T47D (cell line): ENCODE measurements at regions not wholly inside any gene's neighbourhood (a gene's known extent, or its start where the extent isn't known, plus 50 kb on each side); places are given as distances from the start of the nearest gene placed in this dataset.

ENCODE experiments used
- DNase-seq, 2 experiments: peaks; one replicate each; pipeline versions ENCODE4 v3.0.0 to v3.0.0-alpha.2; 2011 to 2012; ENCODE audit warnings: low read depth in 1 of 2, low spot score in 1 of 2
- JUND ChIP-seq: IDR thresholded peaks from 2 replicates; pipeline ENCODE4 v1.6.1; 2012; ENCODE audit warnings: low read depth
- in situ Hi-C: cut with HindIII; loops from 2 replicates; pipeline ENCODE4 v1.10.0; 2016; ENCODE audit warnings: low sequenced_read_pairs, low pct_unique_long_range_greater_than_20kb

DNA sequence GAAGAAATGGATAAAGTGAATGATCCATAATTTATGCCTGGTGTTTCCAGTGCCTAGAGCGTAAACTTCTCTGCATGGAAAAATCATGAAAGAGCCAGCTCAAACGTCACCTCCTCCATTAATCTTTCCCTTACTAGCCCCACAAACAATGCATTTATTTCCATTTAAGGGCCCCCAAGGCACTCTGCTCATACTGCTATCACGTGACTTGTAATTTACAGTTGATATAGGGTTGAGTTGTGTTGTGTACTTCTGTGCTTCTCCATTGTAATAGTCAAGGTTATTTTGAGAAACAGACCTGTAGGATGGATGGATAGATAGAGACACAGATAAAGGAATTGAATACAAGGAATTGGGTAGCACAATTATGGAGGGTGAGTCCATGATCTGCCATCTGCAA is 1034.7 kb upstream of the GHITM start:
- in situ Hi-C loops: no loop called here
- no peak for DNase-seq
- TF ChIP-seq JUND: no peak

GRCh38 chr10:83108565-83109333 is 1030.6 kb upstream of the GHITM start:
- no peak for DNase-seq
- in situ Hi-C loops: no loop called here
- no peak for TF ChIP-seq JUND

DNA sequence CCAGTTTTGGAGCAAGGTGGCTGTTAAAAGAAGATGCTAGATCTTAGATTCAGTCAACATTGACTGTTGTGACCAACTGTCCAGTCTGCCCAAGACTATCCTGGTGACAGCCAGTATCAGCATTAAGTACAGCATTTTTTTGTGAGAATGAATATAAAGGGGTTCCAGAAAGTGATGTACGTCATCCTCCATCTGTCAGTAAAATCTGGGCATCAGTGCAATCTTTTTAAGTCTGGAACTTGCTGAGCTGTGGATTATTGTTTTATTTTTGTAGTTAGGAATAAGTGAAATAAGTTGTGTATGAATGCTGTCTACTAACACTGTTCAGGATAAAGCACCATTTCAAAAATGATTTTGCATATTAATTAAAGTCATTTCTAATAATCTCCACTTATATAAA is 1020.0 kb upstream of the GHITM start:
- TF ChIP-seq JUND: no peak
- in situ Hi-C loops: no loop called here
- DNase-seq: no peak

DNA sequence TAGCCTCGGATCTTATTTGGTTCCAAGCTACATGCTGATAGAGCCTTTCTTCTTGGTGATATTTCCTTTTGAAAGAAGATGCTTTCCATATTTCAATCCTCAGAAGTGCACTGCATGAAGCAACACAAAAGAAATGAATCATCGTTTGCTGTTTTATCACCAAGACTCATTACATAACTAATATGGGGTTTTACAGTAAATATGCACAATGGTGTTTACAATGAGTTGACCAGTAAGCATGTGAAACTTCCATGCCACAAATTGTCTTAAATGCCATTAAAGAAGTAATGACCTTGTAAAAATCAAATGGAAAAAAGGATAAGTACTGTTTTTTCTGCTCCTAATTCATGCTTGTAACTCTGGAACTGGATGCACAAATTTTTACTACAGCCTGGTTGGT is 1017.0 kb upstream of the GHITM start:
- in situ Hi-C loops: no loop called here
- no peak for DNase-seq
- TF ChIP-seq JUND: no peak

GRCh38 chr10:83127942-83128575 is 1011.2 kb upstream of the GHITM start:
- no peak for DNase-seq
- in situ Hi-C loops: no loop called here
- no peak for TF ChIP-seq JUND

GRCh38 chr10:83140811-83141210 is 998.5 kb upstream of the GHITM start:
- TF ChIP-seq JUND: no peak
- no peak for DNase-seq
- in situ Hi-C loops: no loop called here

- in situ Hi-C loops: no loop called here
- no peak for DNase-seq
- TF ChIP-seq JUND: no peak
These were observed 997.2 kb upstream of the GHITM start for GRCh38 chr10:83142074-83142563.

DNA sequence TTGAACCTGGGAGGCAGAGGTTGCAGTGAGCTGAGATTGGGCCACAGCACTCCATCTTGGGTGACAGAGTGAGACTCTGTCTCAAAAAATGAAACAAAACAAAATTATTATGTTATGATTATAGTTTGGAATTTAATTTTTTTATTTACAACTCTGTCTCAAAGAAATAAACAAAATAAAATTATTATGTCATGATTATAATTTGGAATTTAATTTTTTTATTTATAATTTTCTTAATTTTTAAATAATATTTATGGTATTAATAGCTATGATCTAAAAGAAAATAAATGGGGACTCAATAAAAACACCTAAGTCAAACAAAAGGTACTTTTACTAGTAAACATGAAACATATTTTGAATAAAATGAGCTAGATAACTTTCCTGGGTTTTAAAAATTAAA is 994.8 kb upstream of the GHITM start:
- in situ Hi-C loops: no loop called here
- TF ChIP-seq JUND: no peak
- DNase-seq: no peak

DNA sequence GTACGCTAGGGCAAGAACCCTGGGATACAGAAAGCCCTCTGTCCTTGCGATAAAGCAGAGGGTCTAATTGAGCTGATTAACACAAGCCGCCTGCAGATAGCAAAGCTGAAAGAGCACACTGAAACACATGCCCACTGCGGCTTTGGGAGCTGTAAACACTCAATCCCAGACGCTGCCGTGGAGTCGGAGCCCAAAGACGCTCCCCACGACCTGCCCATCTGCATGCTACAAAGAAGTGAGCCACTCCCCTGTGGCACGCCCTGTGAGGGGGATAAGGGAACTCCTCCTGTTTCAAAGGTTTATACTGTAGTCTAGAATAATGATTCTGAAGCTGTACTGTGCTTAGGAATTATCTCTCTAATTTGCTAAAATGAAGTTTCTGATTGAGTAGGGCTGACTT is 985.6 kb upstream of the GHITM start:
- DNase-seq: no peak
- in situ Hi-C loops: no loop called here
- TF ChIP-seq JUND: no peak

GRCh38 chr10:83164156-83164555 is 975.2 kb upstream of the GHITM start:
- in situ Hi-C loops: no loop called here
- no peak for TF ChIP-seq JUND

DNA sequence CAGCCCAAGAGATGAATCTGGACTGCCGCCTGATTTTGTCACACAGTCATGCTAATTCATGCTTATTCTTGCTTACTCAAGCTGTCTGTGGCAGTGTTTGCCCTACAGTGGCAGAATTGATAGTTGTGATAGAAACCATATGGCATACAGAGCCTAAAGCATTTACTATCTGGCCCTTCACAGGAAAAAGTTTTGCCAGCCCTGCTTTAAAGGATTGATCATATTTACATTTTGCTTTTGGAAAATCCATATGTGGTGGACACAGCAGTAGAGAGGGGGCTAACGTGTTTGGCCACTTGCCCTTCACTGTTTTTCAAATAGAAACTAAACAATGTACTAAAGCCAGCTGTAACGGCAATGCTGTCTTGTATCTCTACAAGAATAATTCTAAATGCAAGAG is 974.0 kb upstream of the GHITM start:
- in situ Hi-C loops: no loop called here
- TF ChIP-seq JUND: no peak
- DNase-seq: no peak

More at GRCh38 chr10:83164156-83164555, 975.2 kb upstream of the GHITM start:
- no peak for DNase-seq

DNA sequence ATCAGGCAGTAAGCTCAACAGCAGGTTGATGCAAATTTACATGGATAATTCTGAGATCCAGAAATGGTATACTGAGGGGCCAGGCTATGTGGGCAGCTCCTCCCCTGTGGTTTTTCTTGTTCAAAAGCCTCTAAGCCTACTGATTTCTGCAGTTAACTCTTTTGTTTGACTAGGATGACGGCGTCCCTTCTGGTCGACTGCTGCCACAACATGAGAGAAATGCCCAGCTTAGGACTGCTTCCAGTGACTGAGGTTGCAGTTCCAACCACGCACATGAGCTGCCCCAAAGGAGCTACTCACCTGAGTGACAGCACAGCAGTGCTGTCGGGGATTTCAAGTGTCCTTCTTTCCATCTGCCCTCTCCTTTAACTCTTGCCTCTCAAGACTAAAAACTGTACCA is 973.0 kb upstream of the GHITM start:
- peak in 1 of 2 experiments; percentile 78 for DNase-seq
- in situ Hi-C loops: no loop called here

GRCh38 chr10:83167081-83167480 is 972.2 kb upstream of the GHITM start:
- TF ChIP-seq JUND: no peak
- no peak for DNase-seq
- in situ Hi-C loops: no loop called here

More for the DNA sequence above, 973.0 kb upstream of the GHITM start:
- TF ChIP-seq JUND: no peak
